ENCODE measurements at regions not wholly inside any gene's neighbourhood (a gene's known extent, or its start where the extent isn't known, plus 50 kb on each side); places are given as distances from the start of the nearest gene placed in this dataset.

- H3K4me3 ChIP-seq (ENCODE audit: low read depth, low read length): no peak overlapping the region
- DNase-seq (ENCODE audit: low read depth): no peak
- TF ChIP-seq CTCF (conservative IDR thresholded peaks at IDR 0.05; ENCODE audit: low read depth, low read length): no peak
These were observed 54.0 kb upstream of the ANKRD28 start for GRCh38 chr3:15851735-15852134.

- H3K4me3 ChIP-seq (ENCODE audit: low read depth, low read length): peak overlapping the region; percentile 85
- no peak for DNase-seq (ENCODE audit: low read depth)
- TF ChIP-seq CTCF (conservative IDR thresholded peaks at IDR 0.05; ENCODE audit: low read depth, low read length): no peak
These were observed 61.0 kb upstream of the ANKRD28 start for GRCh38 chr3:15858547-15859506.

- DNase-seq (ENCODE audit: low read depth): no peak
- no peak for TF ChIP-seq CTCF (conservative IDR thresholded peaks at IDR 0.05; ENCODE audit: low read depth, low read length)
- peak overlapping the region; percentile 85 for H3K4me3 ChIP-seq (ENCODE audit: low read depth, low read length)
These were observed 61.8 kb upstream of the ANKRD28 start for GRCh38 chr3:15859507-15860013.

- no peak for TF ChIP-seq CTCF (conservative IDR thresholded peaks at IDR 0.05; ENCODE audit: low read depth, low read length)
- H3K4me3 ChIP-seq (ENCODE audit: low read depth, low read length): peak overlapping the region; percentile 85
- no peak for DNase-seq (ENCODE audit: low read depth)
These were observed 62.5 kb upstream of the ANKRD28 start for GRCh38 chr3:15860014-15860934.

GRCh38 chr3:15861163-15861562, 63.4 kb upstream of the ANKRD28 start:
- no peak for DNase-seq (ENCODE audit: low read depth)
- peak overlapping the region; percentile 85 for H3K4me3 ChIP-seq (ENCODE audit: low read depth, low read length)
- no peak for TF ChIP-seq CTCF (conservative IDR thresholded peaks at IDR 0.05; ENCODE audit: low read depth, low read length)

- no peak for TF ChIP-seq CTCF (conservative IDR thresholded peaks at IDR 0.05; ENCODE audit: low read depth, low read length)
- DNase-seq (ENCODE audit: low read depth): no peak
- H3K4me3 ChIP-seq (ENCODE audit: low read depth, low read length): no peak overlapping the region
These were observed 75.0 kb upstream of the ANKRD28 start for GRCh38 chr3:15872807-15873206.
